ENCODE measurements at regions not wholly inside any gene's neighbourhood (a gene's known extent, or its start where the extent isn't known, plus 50 kb on each side); places are given as distances from the start of the nearest gene placed in this dataset.

DNA sequence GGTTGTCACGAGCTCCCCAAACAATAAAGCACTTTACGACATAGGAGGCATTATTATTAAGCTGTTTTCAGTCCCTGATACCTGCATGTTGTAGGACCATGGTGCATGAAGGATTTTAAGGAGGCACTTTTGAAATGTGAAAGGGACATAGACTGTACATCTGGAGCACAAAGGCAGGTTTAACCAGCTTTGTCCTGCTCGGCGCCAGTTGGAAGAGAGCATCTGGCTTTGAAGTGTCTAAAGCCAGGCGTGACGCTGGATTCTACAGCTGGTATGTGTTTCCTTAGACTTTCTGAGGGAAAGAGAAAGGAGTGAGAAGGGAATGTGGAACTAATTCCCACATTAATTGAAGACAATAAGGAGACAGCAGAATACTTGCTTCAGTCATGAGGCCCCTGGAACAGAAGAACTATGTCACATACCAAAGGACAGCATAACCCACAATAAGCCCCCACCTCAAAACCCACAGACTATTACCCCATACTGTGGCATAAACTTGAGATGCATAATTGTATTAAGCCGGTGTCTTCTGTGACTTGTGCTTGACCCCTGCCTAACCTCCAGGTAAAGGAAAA lies 381.0 kb upstream of the MEX3C start:
- no peak for TF ChIP-seq ZSCAN21 (CRISPR knock-in tag; IDR thresholded peaks at IDR 0.05; ENCODE audit: borderline replicate concordance)
- TF ChIP-seq TRIM24 (CRISPR knock-in tag; IDR thresholded peaks at IDR 0.05): no peak
- TF ChIP-seq HOXA9 (CRISPR knock-in tag; IDR thresholded peaks at IDR 0.05; ENCODE audit: borderline replicate concordance): no peak

Data from HepG2 (cell line).